HG03060 (cell line): ENCODE measurements at regions not wholly inside any gene's neighbourhood (a gene's known extent, or its start where the extent isn't known, plus 50 kb on each side); places are given as distances from the start of the nearest gene placed in this dataset.
"Not testable (repeated sequence)": the region's sequence is repeated elsewhere in the genome, so short reads cannot be mapped to it uniquely, and the experiment has no call there.

ENCODE experiments used
- ATAC-seq: cut with Tn5 transposase; IDR thresholded peaks from one replicate; pipeline ENCODE4 v1.9.1; 2021; ENCODE audit warnings: low read depth, moderate number of reproducible peaks; ENCODE audit not compliant: unreplicated experiment

GRCh38 chr4:161329852-161330251, 833.9 kb downstream of the FSTL5 start:
- ATAC-seq, result no peak

- ATAC-seq, result no peak
Measured at GRCh38 chr4:161321706-161322105, 842.1 kb downstream of the FSTL5 start.

GRCh38 chr4:161320377-161320776, 843.4 kb downstream of the FSTL5 start:
- no peak for ATAC-seq

GRCh38 chr4:161317000-161317399, 846.8 kb downstream of the FSTL5 start:
- ATAC-seq, result no peak

- ATAC-seq, result no peak
Measured at GRCh38 chr4:161314371-161314770, 849.4 kb downstream of the FSTL5 start.

GRCh38 chr4:161303551-161303950, 860.2 kb downstream of the FSTL5 start:
- ATAC-seq, result no peak

- no peak for ATAC-seq
Measured at GRCh38 chr4:161291222-161291621, 872.6 kb downstream of the FSTL5 start.

GRCh38 chr4:161287678-161288352, 876.0 kb downstream of the FSTL5 start:
- ATAC-seq, result no peak

GRCh38 chr4:161285461-161285860, 878.3 kb downstream of the FSTL5 start:
- no peak for ATAC-seq

GRCh38 chr4:161280929-161281328, 882.9 kb downstream of the FSTL5 start:
- no peak for ATAC-seq

- no peak for ATAC-seq
Measured at GRCh38 chr4:161279095-161279494, 884.7 kb downstream of the FSTL5 start.

GRCh38 chr4:161277150-161277787, 886.5 kb downstream of the FSTL5 start:
- ATAC-seq, result not testable (repeated sequence)

GRCh38 chr4:161273607-161274006, 890.2 kb downstream of the FSTL5 start:
- no peak for ATAC-seq

GRCh38 chr4:161260819-161261218, 903.0 kb downstream of the FSTL5 start:
- no peak for ATAC-seq

- no peak for ATAC-seq
Measured at GRCh38 chr4:161256716-161257115, 907.1 kb downstream of the FSTL5 start.

- ATAC-seq, result no peak
Measured at GRCh38 chr4:161256172-161256571, 907.6 kb downstream of the FSTL5 start.

- ATAC-seq, result no peak
Measured at GRCh38 chr4:161254375-161254774, 909.4 kb downstream of the FSTL5 start.

- ATAC-seq, result no peak
Measured at GRCh38 chr4:161252520-161253141, 911.2 kb downstream of the FSTL5 start.

GRCh38 chr4:161249779-161250440, 913.9 kb downstream of the FSTL5 start:
- no peak for ATAC-seq

- ATAC-seq, result no peak
Measured at GRCh38 chr4:161248880-161249279, 914.9 kb downstream of the FSTL5 start.

GRCh38 chr4:161247831-161248230, 916.0 kb downstream of the FSTL5 start:
- ATAC-seq, result no peak
